Coronary artery (tissue), 2 donors: ENCODE measurements at regions not wholly inside any gene's neighbourhood (a gene's known extent, or its start where the extent isn't known, plus 50 kb on each side); places are given as distances from the start of the nearest gene placed in this dataset.
"Not testable (repeated sequence)": the region's sequence is repeated elsewhere in the genome, so short reads cannot be mapped to it uniquely, and the experiment has no call there.

Experiments used
- DNase-seq: peaks from one replicate; pipeline ENCODE4 v3.0.0-alpha.2; 2017; ENCODE audit warnings: low spot score
- H3K27ac ChIP-seq, 2 donors: fragments of 200-600 bp; sonication (generic); one replicate each; pipeline ENCODE4 v1.5.1; 2016 to 2019
- H3K4me3 ChIP-seq: fragments of 200-600 bp; sonication (generic); 2 replicates; pipeline ENCODE4 v1.5.1; 2016; ENCODE audit warnings: mild to moderate bottlenecking, moderate library complexity
- CTCF ChIP-seq: fragments of 200-600 bp; sonication (generic); IDR thresholded peaks from one replicate; pipeline ENCODE4 v1.5.1; 2019; ENCODE audit warnings: antibody characterized with exemption

GRCh38 chr3:127081001-127081720 is 98.2 kb downstream of the PLXNA1 start:
- TF ChIP-seq CTCF = no peak
- no peak for DNase-seq
- no peak overlapping the region for H3K4me3 ChIP-seq
- H3K27ac ChIP-seq = no peak overlapping the region

GRCh38 chr3:127082066-127082465 is 99.2 kb downstream of the PLXNA1 start:
- Histone ChIP-seq H3K4me3 (no peak overlapping the region), H3K27ac (no peak overlapping the region)
- no peak for DNase-seq
- TF ChIP-seq CTCF = no peak

GRCh38 chr3:127083778-127084397 is 101.0 kb downstream of the PLXNA1 start:
- no peak for DNase-seq
- H3K27ac ChIP-seq = no peak overlapping the region

GRCh38 chr3:127084401-127084990 is 101.6 kb downstream of the PLXNA1 start:
- no peak for DNase-seq
- no peak overlapping the region for H3K4me3 ChIP-seq
- no peak overlapping the region for H3K27ac ChIP-seq
- TF ChIP-seq CTCF = no peak

More at GRCh38 chr3:127083778-127084397, 101.0 kb downstream of the PLXNA1 start:
- H3K4me3 ChIP-seq = no peak overlapping the region
- TF ChIP-seq CTCF = no peak

GRCh38 chr3:127085576-127085975 is 102.7 kb downstream of the PLXNA1 start:
- TF ChIP-seq CTCF = no peak
- no peak for DNase-seq
- H3K27ac ChIP-seq = no peak overlapping the region

GRCh38 chr3:127086591-127086990 is 103.7 kb downstream of the PLXNA1 start:
- not testable (repeated sequence) for H3K4me3 ChIP-seq, DNase-seq, H3K27ac ChIP-seq

More at GRCh38 chr3:127085576-127085975, 102.7 kb downstream of the PLXNA1 start:
- no peak overlapping the region for H3K4me3 ChIP-seq

GRCh38 chr3:127087441-127087840 is 104.5 kb downstream of the PLXNA1 start:
- H3K27ac ChIP-seq = no peak overlapping the region
- no peak overlapping the region for H3K4me3 ChIP-seq
- no peak for DNase-seq
- TF ChIP-seq CTCF = no peak
